ENCODE measurements at regions not wholly inside any gene's neighbourhood (a gene's known extent, or its start where the extent isn't known, plus 50 kb on each side); places are given as distances from the start of the nearest gene placed in this dataset.

DNA sequence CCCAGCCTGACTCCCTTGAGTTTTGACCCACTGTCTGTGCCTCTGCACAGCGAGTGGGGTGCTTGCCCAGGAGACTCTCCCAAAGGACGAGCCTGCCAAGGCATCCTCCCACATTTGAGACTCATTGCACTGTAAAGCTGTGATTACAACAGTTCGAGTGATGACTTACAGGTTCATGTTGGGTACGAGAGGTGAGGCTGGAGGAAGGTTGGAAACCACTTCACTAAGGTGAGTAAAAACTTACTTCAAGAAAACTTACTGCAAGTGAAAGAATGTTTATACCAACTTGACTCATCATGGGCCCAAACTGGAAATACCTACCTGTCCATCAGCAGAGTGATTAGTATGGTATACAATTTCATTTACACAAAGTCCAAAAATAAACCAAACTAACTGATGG lies 360.1 kb upstream of the CDH11 start:
- TF ChIP-seq, protein P1, sequence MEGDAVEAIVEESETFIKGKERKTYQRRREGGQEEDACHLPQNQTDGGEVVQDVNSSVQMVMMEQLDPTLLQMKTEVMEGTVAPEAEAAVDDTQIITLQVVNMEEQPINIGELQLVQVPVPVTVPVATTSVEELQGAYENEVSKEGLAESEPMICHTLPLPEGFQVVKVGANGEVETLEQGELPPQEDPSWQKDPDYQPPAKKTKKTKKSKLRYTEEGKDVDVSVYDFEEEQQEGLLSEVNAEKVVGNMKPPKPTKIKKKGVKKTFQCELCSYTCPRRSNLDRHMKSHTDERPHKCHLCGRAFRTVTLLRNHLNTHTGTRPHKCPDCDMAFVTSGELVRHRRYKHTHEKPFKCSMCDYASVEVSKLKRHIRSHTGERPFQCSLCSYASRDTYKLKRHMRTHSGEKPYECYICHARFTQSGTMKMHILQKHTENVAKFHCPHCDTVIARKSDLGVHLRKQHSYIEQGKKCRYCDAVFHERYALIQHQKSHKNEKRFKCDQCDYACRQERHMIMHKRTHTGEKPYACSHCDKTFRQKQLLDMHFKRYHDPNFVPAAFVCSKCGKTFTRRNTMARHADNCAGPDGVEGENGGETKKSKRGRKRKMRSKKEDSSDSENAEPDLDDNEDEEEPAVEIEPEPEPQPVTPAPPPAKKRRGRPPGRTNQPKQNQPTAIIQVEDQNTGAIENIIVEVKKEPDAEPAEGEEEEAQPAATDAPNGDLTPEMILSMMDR (IDR thresholded peaks at IDR 0.05) = no peak

- TF ChIP-seq, protein P1 (IDR thresholded peaks at IDR 0.05) = no peak
Measured at GRCh38 chr16:65480281-65481091, 358.6 kb upstream of the CDH11 start.

DNA sequence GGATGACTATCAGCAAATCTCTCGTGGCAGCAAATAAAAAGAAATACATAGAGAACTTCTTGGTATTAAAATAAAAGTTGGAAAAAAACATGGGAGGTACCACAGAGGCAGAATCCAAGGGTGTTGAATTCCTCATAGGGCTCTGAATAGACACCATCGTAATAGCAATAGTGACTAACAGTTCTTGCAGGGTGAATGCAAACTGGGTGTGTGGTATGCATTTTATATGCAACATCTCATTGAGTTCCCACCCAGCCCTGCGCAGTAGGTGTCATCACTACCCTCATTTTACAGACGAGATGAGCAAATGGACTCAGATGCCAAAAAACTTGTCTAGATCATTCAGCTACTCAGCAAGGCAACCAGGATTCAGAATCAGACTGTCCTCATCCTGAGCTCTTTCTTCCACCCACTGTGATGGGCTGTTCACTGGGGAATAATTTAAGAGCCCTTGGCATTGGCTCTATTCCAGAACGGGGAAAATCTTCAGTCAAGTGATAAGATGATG lies 354.6 kb upstream of the CDH11 start:
- TF ChIP-seq, protein P1 (IDR thresholded peaks at IDR 0.05) = no peak

- TF ChIP-seq, protein P1 (IDR thresholded peaks at IDR 0.05) = no peak
Measured at GRCh38 chr16:65473699-65474098, 351.8 kb upstream of the CDH11 start.

DNA sequence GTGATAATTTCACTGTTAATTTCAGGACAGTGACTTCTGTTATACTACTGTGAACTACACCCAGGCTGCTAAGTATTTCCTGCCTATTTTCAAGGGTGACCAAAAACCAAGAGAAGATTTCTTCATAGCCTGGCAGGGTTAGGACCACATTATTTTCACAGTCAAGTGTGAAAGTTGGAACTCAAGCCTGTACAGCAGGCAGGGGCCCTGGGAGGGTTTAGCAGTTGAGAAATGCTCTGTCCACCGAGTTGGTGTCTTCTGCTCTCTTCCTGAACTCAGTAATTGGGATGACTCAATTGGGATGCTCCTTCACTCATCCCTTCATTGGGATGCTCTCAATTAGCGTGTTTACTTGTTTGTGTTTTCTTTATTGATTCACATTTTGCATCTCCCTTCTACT lies 347.3 kb upstream of the CDH11 start:
- TF ChIP-seq, protein P1 (IDR thresholded peaks at IDR 0.05) = no peak

- TF ChIP-seq, protein P1 (IDR thresholded peaks at IDR 0.05) = no peak
Measured at GRCh38 chr16:65468133-65468532, 346.3 kb upstream of the CDH11 start.

- TF ChIP-seq, protein P1 (IDR thresholded peaks at IDR 0.05) = no peak
Measured at GRCh38 chr16:65463652-65464260, 341.9 kb upstream of the CDH11 start.
